Smooth muscle cell (in vitro differentiated cells): ENCODE measurements at regions not wholly inside any gene's neighbourhood (a gene's known extent, or its start where the extent isn't known, plus 50 kb on each side); places are given as distances from the start of the nearest gene placed in this dataset.

Experiments used
- DNase-seq: peaks from one replicate; lab custom pipeline; 2025; ENCODE audit not compliant: unreplicated experiment; lab: John Stamatoyannopoulos, UW
- H2AFZ ChIP-seq: fragments of 200-600 bp; sonication (generic); 2 replicates; pipeline ENCODE4 v1.6.0; 2016; ENCODE audit warnings: antibody characterized with exemption, low read depth, mild to moderate bottlenecking
- H3F3A ChIP-seq: fragments of 200-600 bp; sonication (generic); 2 replicates; pipeline ENCODE4 v1.6.0; 2017; ENCODE audit warnings: antibody characterized with exemption, low read depth
- H3K27ac ChIP-seq: fragments of 200-600 bp; sonication (generic); 2 replicates; pipeline ENCODE4 v1.5.1; 2016; ENCODE audit warnings: low read depth, mild to moderate bottlenecking
- H3K27me3 ChIP-seq: fragments of 200-600 bp; sonication (generic); 2 replicates; pipeline ENCODE4 v1.6.1; 2016; ENCODE audit warnings: low read depth, mild to moderate bottlenecking
- H3K36me3 ChIP-seq: fragments of 200-600 bp; sonication (generic); 2 replicates; pipeline ENCODE4 v1.5.1; 2016; ENCODE audit warnings: low read depth
- H3K4me1 ChIP-seq: fragments of 200-600 bp; sonication (generic); 2 replicates; pipeline ENCODE4 v1.5.1; 2016; ENCODE audit warnings: low read depth
- H3K4me2 ChIP-seq: fragments of 200-600 bp; sonication (generic); 2 replicates; pipeline ENCODE4 v1.6.0; 2016; ENCODE audit warnings: mild to moderate bottlenecking
- H3K4me3 ChIP-seq: fragments of 200-600 bp; sonication (generic); 2 replicates; pipeline ENCODE4 v1.5.1; 2016; ENCODE audit warnings: mild to moderate bottlenecking
- H3K79me2 ChIP-seq: fragments of 200-600 bp; sonication (generic); 2 replicates; pipeline ENCODE4 v1.6.0; 2016; ENCODE audit warnings: low read depth, mild to moderate bottlenecking
- H3K9ac ChIP-seq: fragments of 200-600 bp; sonication (generic); 2 replicates; pipeline ENCODE4 v1.6.0; 2016; ENCODE audit warnings: low read depth
- H3K9me3 ChIP-seq: fragments of 200-600 bp; sonication (generic); replicated peaks from 2 replicates; pipeline ENCODE4 v1.5.1; 2016; ENCODE audit warnings: low read depth
- H4K20me1 ChIP-seq: fragments of 200-600 bp; sonication (generic); 2 replicates; pipeline ENCODE4 v1.6.0; 2016; ENCODE audit warnings: low read depth
- CTCF ChIP-seq: fragments of 200-600 bp; sonication (generic); IDR thresholded peaks from 2 replicates; pipeline ENCODE4 v1.5.1; 2017; ENCODE audit warnings: borderline replicate concordance, mild to moderate bottlenecking, antibody characterized with exemption; ENCODE audit not compliant: insufficient read depth, poor library complexity, severe bottlenecking
- WGBS: methylation state at CpG from one replicate; pipeline ENCODE4 v1.1.7; 2016; ENCODE audit warnings: low lambda C conversion rate; 5-methylcytosine and 5-hydroxymethylcytosine counted together

GRCh38 chr4:10983268-10983667 is 298.7 kb upstream of the CLNK start:
- no peaks in the 10 kb centered on the region for H3K9me3 ChIP-seq
- no peak for TF ChIP-seq CTCF
- WGBS: 46% methylated on average over 2 of the region's 2 CpGs
- H3K36me3 ChIP-seq: no peaks in the 10 kb centered on the region
- H2AFZ ChIP-seq: no peak overlapping the region
- H4K20me1 ChIP-seq: no peaks in the 10 kb centered on the region
- H3K4me1 ChIP-seq: no peaks in the 10 kb centered on the region
- H3K4me2 ChIP-seq: no peak overlapping the region
- DNase-seq: no peak
- no peak overlapping the region for H3K9ac ChIP-seq
- H3F3A ChIP-seq: no peaks in the 10 kb centered on the region
- no peaks in the 10 kb centered on the region for H3K27me3 ChIP-seq
- no peak overlapping the region for H3K4me3 ChIP-seq
- H3K27ac ChIP-seq: no peak overlapping the region
- H3K79me2 ChIP-seq: no peaks in the 10 kb centered on the region

GRCh38 chr4:10982305-10982704 is 297.7 kb upstream of the CLNK start:
- Histone ChIP-seq H2AFZ (no peak overlapping the region), H3K79me2 (no peaks in the 10 kb centered on the region), H3K36me3 (no peaks in the 10 kb centered on the region), H3K9ac (no peak overlapping the region), H3K27me3 (no peaks in the 10 kb centered on the region), H3F3A (no peaks in the 10 kb centered on the region), H3K27ac (no peak overlapping the region), H3K9me3 (no peaks in the 10 kb centered on the region), H3K4me1 (no peaks in the 10 kb centered on the region), H4K20me1 (no peaks in the 10 kb centered on the region), H3K4me3 (no peak overlapping the region), H3K4me2 (no peak overlapping the region)
- WGBS: 16% methylated on average over 2 of the region's 2 CpGs
- DNase-seq: no peak
- no peak for TF ChIP-seq CTCF

- Histone ChIP-seq H4K20me1 (no peaks in the 10 kb centered on the region), H3K36me3 (no peaks in the 10 kb centered on the region), H3K9me3 (no peaks in the 10 kb centered on the region), H3K79me2 (no peaks in the 10 kb centered on the region), H3K4me1 (no peaks in the 10 kb centered on the region), H3K4me2 (no peak overlapping the region), H3F3A (no peaks in the 10 kb centered on the region), H3K27me3 (no peaks in the 10 kb centered on the region), H2AFZ (no peak overlapping the region), H3K4me3 (no peak overlapping the region), H3K9ac (no peak overlapping the region), H3K27ac (no peak overlapping the region)
- no peak for DNase-seq
- no peak for TF ChIP-seq CTCF
- WGBS: 36% methylated on average over 1 of the region's 1 CpG
These were observed 297.0 kb upstream of the CLNK start for GRCh38 chr4:10981576-10981975.

- Histone ChIP-seq H3K9ac (no peak overlapping the region), H3K79me2 (no peaks in the 10 kb centered on the region), H4K20me1 (no peaks in the 10 kb centered on the region), H3K36me3 (no peaks in the 10 kb centered on the region), H2AFZ (no peak overlapping the region), H3K9me3 (no peaks in the 10 kb centered on the region), H3K4me3 (no peak overlapping the region), H3F3A (no peaks in the 10 kb centered on the region), H3K4me2 (no peak overlapping the region), H3K4me1 (no peaks in the 10 kb centered on the region), H3K27me3 (no peaks in the 10 kb centered on the region), H3K27ac (no peak overlapping the region)
- 94% methylated on average over 5 of the region's 5 CpGs for WGBS
- no peak for DNase-seq
- TF ChIP-seq CTCF: no peak
These were observed 296.5 kb upstream of the CLNK start for GRCh38 chr4:10981096-10981495.
